Mesenchymal stem cell (in vitro differentiated cells and primary cell): ENCODE measurements at regions not wholly inside any gene's neighbourhood (a gene's known extent, or its start where the extent isn't known, plus 50 kb on each side); places are given as distances from the start of the nearest gene placed in this dataset.
A peak's percentile ranks its signal among the peaks of the same experiment; 100 is the strongest.

Experiments used
- DNase-seq: peaks from one replicate; pipeline ENCODE4 v3.0.0-alpha.2; 2013
- H2AFZ ChIP-seq: one replicate; pipeline ENCODE4 v1.6.1; 2013; ENCODE audit warnings: low read depth, mild to moderate bottlenecking, control low read depth, inconsistent platforms, low read length, moderate library complexity
- H2AK5ac ChIP-seq: 2 replicates; pipeline ENCODE4 v1.6.1; 2013; ENCODE audit warnings: low read length, moderate library complexity, mild to moderate bottlenecking, inconsistent platforms; ENCODE audit not compliant: severe bottlenecking
- H2BK120ac ChIP-seq: one replicate; pipeline ENCODE4 v1.6.1; 2013; ENCODE audit warnings: low read depth, mild to moderate bottlenecking, inconsistent platforms, low read length, moderate library complexity
- H2BK12ac ChIP-seq, 2 experiments: one replicate each; pipeline ENCODE4 v1.6.1; 2013; ENCODE audit warnings: inconsistent platforms in 2 of 2, low read length in 2 of 2, mild to moderate bottlenecking in 2 of 2, moderate library complexity in 2 of 2, control low read depth in 1 of 2
- H2BK15ac ChIP-seq: one replicate; pipeline ENCODE4 v1.6.1; 2013; ENCODE audit warnings: mild to moderate bottlenecking, low read depth, inconsistent platforms; ENCODE audit not compliant: poor library complexity, severe bottlenecking
- H2BK5ac ChIP-seq: 2 replicates; pipeline ENCODE4 v1.6.1; 2013; ENCODE audit warnings: low read depth, mild to moderate bottlenecking, low read length, control low read depth, inconsistent platforms; ENCODE audit not compliant: poor library complexity, severe bottlenecking
- H3K14ac ChIP-seq, 2 experiments: one replicate each; pipeline ENCODE4 v1.6.1; 2013; ENCODE audit warnings: inconsistent platforms in 2 of 2, low read length in 2 of 2, control low read depth in 1 of 2, mild to moderate bottlenecking in 1 of 2, moderate library complexity in 1 of 2
- H3K18ac ChIP-seq, 2 experiments: one replicate each; pipeline ENCODE4 v1.6.1; 2013; ENCODE audit warnings: inconsistent platforms in 2 of 2, low read length in 2 of 2, control low read depth in 1 of 2, low read depth in 1 of 2, mild to moderate bottlenecking in 1 of 2
- H3K23ac ChIP-seq, 2 experiments: one replicate each; pipeline ENCODE4 v1.6.1; 2013; ENCODE audit warnings: inconsistent platforms in 2 of 2, low read length in 2 of 2, mild to moderate bottlenecking in 2 of 2, moderate library complexity in 2 of 2, control low read depth in 1 of 2
- H3K27ac ChIP-seq: 2 replicates; pipeline ENCODE4 v1.5.1; 2013; ENCODE audit warnings: mild to moderate bottlenecking, moderate library complexity, low read length, control low read depth, inconsistent platforms; ENCODE audit not compliant: poor library complexity, severe bottlenecking
- H3K27me3 ChIP-seq, 2 experiments: 2 replicates each; pipeline versions ENCODE4 v1.6.1 to v1.7.0; 2013; ENCODE audit warnings: low read length in 2 of 2, mild to moderate bottlenecking in 2 of 2, moderate library complexity in 2 of 2, control low read depth in 1 of 2, inconsistent platforms in 1 of 2; ENCODE audit not compliant: control insufficient read depth in 1 of 2, insufficient read depth in 1 of 2
- H3K36me3 ChIP-seq, 2 experiments: 2 replicates each; pipeline versions ENCODE4 v1.6.1 to v1.7.0; 2013; ENCODE audit warnings: low read length in 2 of 2, control low read depth in 1 of 2, inconsistent platforms in 1 of 2, low read depth in 1 of 2, mild to moderate bottlenecking in 1 of 2; ENCODE audit not compliant: insufficient read depth in 2 of 2, control insufficient read depth in 1 of 2
- H3K4ac ChIP-seq, 2 experiments: one replicate each; pipeline ENCODE4 v1.6.1; 2013; ENCODE audit warnings: inconsistent platforms in 2 of 2, low read length in 2 of 2, mild to moderate bottlenecking in 2 of 2, moderate library complexity in 2 of 2, control low read depth in 1 of 2, low read depth in 1 of 2
- H3K4me1 ChIP-seq: 2 replicates; pipeline ENCODE4 v1.6.1; 2013; ENCODE audit warnings: low read depth, low read length, control low read depth; ENCODE audit not compliant: control insufficient read depth, insufficient read depth
- H3K4me2 ChIP-seq: 2 replicates; pipeline ENCODE4 v1.6.1; 2013; ENCODE audit warnings: low read length, mild to moderate bottlenecking, inconsistent platforms; ENCODE audit not compliant: poor library complexity, severe bottlenecking
- H3K4me3 ChIP-seq, 2 experiments: 2 replicates each; pipeline versions ENCODE4 v1.5.1 to v1.7.0; 2013; ENCODE audit warnings: low read length in 2 of 2, mild to moderate bottlenecking in 2 of 2, control low read depth in 1 of 2, low read depth in 1 of 2; ENCODE audit not compliant: insufficient read depth in 1 of 2
- H3K79me1 ChIP-seq: replicated peaks from 2 replicates; pipeline ENCODE4 v1.6.1; 2013; ENCODE audit warnings: mild to moderate bottlenecking, control low read depth, low read length, inconsistent platforms; ENCODE audit not compliant: poor library complexity, severe bottlenecking
- H3K9ac ChIP-seq: 2 replicates; pipeline ENCODE4 v1.7.0; 2013; ENCODE audit warnings: mild to moderate bottlenecking, low read length, moderate library complexity
- H3K9me3 ChIP-seq: 2 replicates; pipeline ENCODE4 v1.7.0; 2013; ENCODE audit warnings: mild to moderate bottlenecking, low read length; ENCODE audit not compliant: control insufficient read depth
- H4K8ac ChIP-seq: one replicate; pipeline ENCODE4 v1.6.1; 2013; ENCODE audit warnings: inconsistent platforms, mild to moderate bottlenecking, low read length, moderate library complexity
- H4K91ac ChIP-seq: one replicate; pipeline ENCODE4 v1.6.1; 2013; ENCODE audit warnings: mild to moderate bottlenecking, low read length, inconsistent platforms
- WGBS: methylation state at CpG from one replicate; pipeline ENCODE4 v1.1.7; 2013; ENCODE audit warnings: mixed read lengths; 5-methylcytosine and 5-hydroxymethylcytosine counted together

- Histone ChIP-seq H3K18ac (no peak overlapping the region), H3K4me3 (no peak overlapping the region), H2BK12ac (no peak overlapping the region), H3K27me3 (no peaks in the 10 kb centered on the region), H3K14ac (no peak overlapping the region), H3K4me2 (no peak overlapping the region), H3K9me3 (no peaks in the 10 kb centered on the region), H2AK5ac (no peak overlapping the region), H2AFZ (no peak overlapping the region), H3K4ac (no peak overlapping the region), H2BK120ac (no peak overlapping the region), H2BK5ac (no peak overlapping the region), H2BK15ac (no peak overlapping the region), H4K8ac (no peak overlapping the region), H3K79me1 (no peaks in the 10 kb centered on the region), H3K36me3 (no peaks in the 10 kb centered on the region), H4K91ac (no peak overlapping the region), H3K27ac (no peak overlapping the region), H3K23ac (no peak overlapping the region), H3K9ac (no peak overlapping the region), H3K4me1 (no peaks in the 10 kb centered on the region)
- no peak for DNase-seq
- WGBS: 100% methylated on average over 1 of the region's 1 CpG
These were observed 169.6 kb downstream of the KCNJ2 start for GRCh38 chr17:70338946-70339354.

- no peak overlapping the region for H3K4ac ChIP-seq
- H3K27me3 ChIP-seq: no peaks in the 10 kb centered on the region
- H3K14ac ChIP-seq: no peak overlapping the region
- no peak overlapping the region for H4K91ac ChIP-seq
- no peak overlapping the region for H2AFZ ChIP-seq
- H2BK120ac ChIP-seq: no peak overlapping the region
- H3K9me3 ChIP-seq: no peaks in the 10 kb centered on the region
- no peak overlapping the region for H3K18ac ChIP-seq
- H2BK5ac ChIP-seq: no peak overlapping the region
- no peak overlapping the region for H2AK5ac ChIP-seq
- no peak overlapping the region for H3K9ac ChIP-seq
- DNase-seq: peak; percentile 10
- WGBS: 63% methylated on average over 3 of the region's 5 CpGs
- H2BK12ac ChIP-seq: no peak overlapping the region
- H3K4me1 ChIP-seq: no peaks in the 10 kb centered on the region
- no peak overlapping the region for H3K23ac ChIP-seq
- no peak overlapping the region for H3K4me2 ChIP-seq
- no peaks in the 10 kb centered on the region for H3K36me3 ChIP-seq
- H3K79me1 ChIP-seq: no peaks in the 10 kb centered on the region
- H4K8ac ChIP-seq: no peak overlapping the region
- H2BK15ac ChIP-seq: no peak overlapping the region
- no peak overlapping the region for H3K27ac ChIP-seq
- H3K4me3 ChIP-seq: no peak overlapping the region
These were observed 173.8 kb downstream of the KCNJ2 start for GRCh38 chr17:70343114-70343513.

GRCh38 chr17:70344386-70345060, 175.2 kb downstream of the KCNJ2 start:
- Histone ChIP-seq H2AFZ (no peak overlapping the region), H3K79me1 (no peaks in the 10 kb centered on the region), H3K14ac (no peak overlapping the region), H3K4me2 (no peak overlapping the region), H3K18ac (no peak overlapping the region), H2AK5ac (no peak overlapping the region), H4K91ac (no peak overlapping the region), H3K27me3 (no peaks in the 10 kb centered on the region), H3K36me3 (no peaks in the 10 kb centered on the region), H3K4me3 (peak overlapping the region in 1 of 2 experiments; percentile 68), H4K8ac (no peak overlapping the region), H2BK5ac (no peak overlapping the region), H3K23ac (no peak overlapping the region), H3K9me3 (no peaks in the 10 kb centered on the region), H3K4ac (no peak overlapping the region), H3K27ac (no peak overlapping the region), H2BK15ac (no peak overlapping the region), H2BK120ac (no peak overlapping the region), H3K4me1 (no peaks in the 10 kb centered on the region), H2BK12ac (no peak overlapping the region), H3K9ac (peak overlapping the region; percentile 85)
- DNase-seq: peak; percentile 78
- 27% methylated on average over 4 of the region's 6 CpGs for WGBS

- H3K27me3 ChIP-seq: no peaks in the 10 kb centered on the region
- H2AFZ ChIP-seq: no peak overlapping the region
- H3K14ac ChIP-seq: no peak overlapping the region
- 33% methylated on average over 1 of the region's 2 CpGs for WGBS
- H3K4ac ChIP-seq: no peak overlapping the region
- no peak overlapping the region for H3K23ac ChIP-seq
- no peak overlapping the region for H2AK5ac ChIP-seq
- peak; percentile 2 for DNase-seq
- H4K91ac ChIP-seq: no peak overlapping the region
- no peak overlapping the region for H2BK5ac ChIP-seq
- no peak overlapping the region for H2BK15ac ChIP-seq
- no peaks in the 10 kb centered on the region for H3K79me1 ChIP-seq
- H3K9me3 ChIP-seq: no peaks in the 10 kb centered on the region
- no peak overlapping the region for H3K18ac ChIP-seq
- H3K4me2 ChIP-seq: no peak overlapping the region
- no peak overlapping the region for H2BK12ac ChIP-seq
- H3K36me3 ChIP-seq: no peaks in the 10 kb centered on the region
- peak overlapping the region; percentile 85 for H3K9ac ChIP-seq
- H3K4me3 ChIP-seq: peak overlapping the region in 1 of 2 experiments; percentile 68
- no peak overlapping the region for H2BK120ac ChIP-seq
- no peaks in the 10 kb centered on the region for H3K4me1 ChIP-seq
- H4K8ac ChIP-seq: no peak overlapping the region
- no peak overlapping the region for H3K27ac ChIP-seq
These were observed 175.7 kb downstream of the KCNJ2 start for GRCh38 chr17:70345061-70345460.
